ENCODE measurements at regions not wholly inside any gene's neighbourhood (a gene's known extent, or its start where the extent isn't known, plus 50 kb on each side); places are given as distances from the start of the nearest gene placed in this dataset.

DNA sequence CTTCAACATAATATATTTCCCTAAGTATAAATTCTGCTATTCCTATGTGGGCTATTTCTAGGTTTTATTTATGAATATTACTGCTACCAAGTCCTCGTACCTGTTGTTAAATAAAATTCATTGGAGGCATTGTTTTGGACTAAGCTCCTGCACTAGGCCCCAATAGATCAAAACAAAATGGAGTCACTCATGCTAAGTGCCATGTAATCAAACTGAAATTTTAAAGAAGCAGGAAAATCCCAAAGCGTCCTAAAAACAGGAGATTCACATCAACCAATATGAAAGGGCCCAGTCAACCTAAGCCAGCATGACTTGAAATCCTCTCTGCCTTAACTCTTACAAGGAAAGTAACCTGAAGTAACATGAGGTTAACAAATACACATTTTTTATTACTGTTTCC is 743.2 kb downstream of the TRAM1L1 start:
- no peaks in the 10 kb centered on the region for H3K4me1 ChIP-seq (ENCODE audit: insufficient read depth)
- no peak overlapping the region for H2AFZ ChIP-seq
- 80% methylated on average over 2 of the region's 2 CpGs for WGBS (ENCODE audit: low lambda C conversion rate, missing lambda C conversion rate)
- no peaks in the 10 kb centered on the region for H3K27me3 ChIP-seq
- H3K4me3 ChIP-seq, result no peak overlapping the region
- H3K4me2 ChIP-seq, result no peak overlapping the region
- no peak for DNase-seq (ENCODE audit: low spot score)
- H3K79me2 ChIP-seq, result no peaks in the 10 kb centered on the region
- H3K36me3 ChIP-seq (replicated peaks; ENCODE audit: insufficient read depth, low read depth), result no peaks in the 10 kb centered on the region
- H3K9me3 ChIP-seq (ENCODE audit: low read depth), result no peaks in the 10 kb centered on the region
- no peaks in the 10 kb centered on the region for H3K9me2 ChIP-seq (replicated peaks; ENCODE audit: insufficient read depth)
- TF ChIP-seq EZH2phosphoT487 (IDR thresholded peaks at IDR 0.05; ENCODE audit: low read depth, severe bottlenecking, unreplicated experiment) (no peak), EZH2 (IDR thresholded peaks at IDR 0.05; ENCODE audit: borderline replicate concordance) (no peak)
- TF ChIP-seq, protein P1, sequence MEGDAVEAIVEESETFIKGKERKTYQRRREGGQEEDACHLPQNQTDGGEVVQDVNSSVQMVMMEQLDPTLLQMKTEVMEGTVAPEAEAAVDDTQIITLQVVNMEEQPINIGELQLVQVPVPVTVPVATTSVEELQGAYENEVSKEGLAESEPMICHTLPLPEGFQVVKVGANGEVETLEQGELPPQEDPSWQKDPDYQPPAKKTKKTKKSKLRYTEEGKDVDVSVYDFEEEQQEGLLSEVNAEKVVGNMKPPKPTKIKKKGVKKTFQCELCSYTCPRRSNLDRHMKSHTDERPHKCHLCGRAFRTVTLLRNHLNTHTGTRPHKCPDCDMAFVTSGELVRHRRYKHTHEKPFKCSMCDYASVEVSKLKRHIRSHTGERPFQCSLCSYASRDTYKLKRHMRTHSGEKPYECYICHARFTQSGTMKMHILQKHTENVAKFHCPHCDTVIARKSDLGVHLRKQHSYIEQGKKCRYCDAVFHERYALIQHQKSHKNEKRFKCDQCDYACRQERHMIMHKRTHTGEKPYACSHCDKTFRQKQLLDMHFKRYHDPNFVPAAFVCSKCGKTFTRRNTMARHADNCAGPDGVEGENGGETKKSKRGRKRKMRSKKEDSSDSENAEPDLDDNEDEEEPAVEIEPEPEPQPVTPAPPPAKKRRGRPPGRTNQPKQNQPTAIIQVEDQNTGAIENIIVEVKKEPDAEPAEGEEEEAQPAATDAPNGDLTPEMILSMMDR (IDR thresholded peaks at IDR 0.05; ENCODE audit: poor library complexity), result no peak
- H3K27ac ChIP-seq, result no peak overlapping the region
- no peaks in the 10 kb centered on the region for H4K20me1 ChIP-seq (ENCODE audit: insufficient read depth, poor library complexity, severe bottlenecking)

DNA sequence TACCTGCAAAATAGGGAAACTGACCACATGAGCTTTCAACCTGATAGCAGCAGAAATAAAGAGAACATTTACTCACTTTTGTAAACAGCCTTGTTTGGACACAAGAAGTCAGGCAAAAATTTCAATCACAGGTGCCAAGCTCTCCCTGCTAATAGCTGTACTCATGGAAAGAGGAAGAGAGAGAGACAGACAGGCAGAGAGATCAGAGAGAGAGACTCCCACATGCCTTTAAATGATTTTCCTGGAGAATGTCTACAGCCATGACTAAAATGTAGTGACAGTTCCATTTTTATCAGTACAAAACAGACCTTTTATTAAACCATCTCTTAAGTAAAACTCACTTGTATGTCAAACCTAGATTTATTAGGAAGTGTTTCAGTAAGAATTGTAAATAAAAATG is 752.9 kb downstream of the TRAM1L1 start:
- DNase-seq (ENCODE audit: low spot score), result no peak
- no peak overlapping the region for H3K27ac ChIP-seq
- no peaks in the 10 kb centered on the region for H3K79me2 ChIP-seq
- no peak overlapping the region for H2AFZ ChIP-seq
- H3K4me1 ChIP-seq (ENCODE audit: insufficient read depth), result no peaks in the 10 kb centered on the region
- H3K4me3 ChIP-seq, result no peak overlapping the region
- no peaks in the 10 kb centered on the region for H3K27me3 ChIP-seq
- no peaks in the 10 kb centered on the region for H3K9me3 ChIP-seq (ENCODE audit: low read depth)
- no peaks in the 10 kb centered on the region for H3K36me3 ChIP-seq (replicated peaks; ENCODE audit: insufficient read depth, low read depth)
- no peak overlapping the region for H3K4me2 ChIP-seq
- no peaks in the 10 kb centered on the region for H4K20me1 ChIP-seq (ENCODE audit: insufficient read depth, poor library complexity, severe bottlenecking)
- H3K9me2 ChIP-seq (replicated peaks; ENCODE audit: insufficient read depth), result no peaks in the 10 kb centered on the region
- TF ChIP-seq EZH2 (IDR thresholded peaks at IDR 0.05; ENCODE audit: borderline replicate concordance), result no peak
- no peak for TF ChIP-seq EZH2phosphoT487 (IDR thresholded peaks at IDR 0.05; ENCODE audit: low read depth, severe bottlenecking, unreplicated experiment)
- TF ChIP-seq, protein P1 (IDR thresholded peaks at IDR 0.05; ENCODE audit: poor library complexity), result no peak

DNA sequence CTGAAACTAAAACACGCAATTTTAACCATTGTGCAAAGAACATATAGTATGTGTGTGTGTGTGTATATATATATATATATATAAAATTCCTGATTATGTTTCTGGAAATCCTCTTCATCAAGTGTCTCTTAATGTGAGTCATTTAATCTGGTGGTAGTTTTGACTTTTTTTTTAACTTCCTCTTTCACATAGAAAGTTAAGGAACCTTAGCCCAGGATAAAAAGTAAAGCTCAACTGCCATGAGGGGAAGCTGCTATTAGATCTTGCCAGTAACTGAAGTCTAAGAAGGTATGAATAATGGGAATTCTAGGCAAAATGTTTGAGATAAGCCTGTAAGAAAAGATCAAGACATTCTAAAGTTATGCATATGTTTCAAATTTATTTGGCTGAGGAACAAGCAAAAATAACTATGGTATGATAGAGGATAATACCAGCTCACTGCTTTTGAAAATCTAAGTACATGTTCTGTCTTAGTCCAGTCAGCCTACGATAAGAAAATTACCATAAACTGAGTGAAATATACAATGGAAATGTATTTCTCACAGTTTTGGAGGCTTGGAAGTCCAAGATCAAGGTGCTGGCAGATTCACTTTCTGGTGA is 757.0 kb downstream of the TRAM1L1 start:
- Histone ChIP-seq H3K36me3 (replicated peaks; ENCODE audit: insufficient read depth, low read depth) (no peaks in the 10 kb centered on the region), H3K9me3 (ENCODE audit: low read depth) (no peaks in the 10 kb centered on the region), H3K79me2 (no peaks in the 10 kb centered on the region), H3K4me1 (ENCODE audit: insufficient read depth) (no peaks in the 10 kb centered on the region), H3K4me2 (no peak overlapping the region), H3K4me3 (no peak overlapping the region), H4K20me1 (ENCODE audit: insufficient read depth, poor library complexity, severe bottlenecking) (no peaks in the 10 kb centered on the region), H3K27me3 (no peaks in the 10 kb centered on the region), H3K9me2 (replicated peaks; ENCODE audit: insufficient read depth) (no peaks in the 10 kb centered on the region), H3K27ac (no peak overlapping the region), H2AFZ (no peak overlapping the region)
- no peak for DNase-seq (ENCODE audit: low spot score)
- TF ChIP-seq EZH2 (IDR thresholded peaks at IDR 0.05; ENCODE audit: borderline replicate concordance), result no peak
- TF ChIP-seq, protein P1 (IDR thresholded peaks at IDR 0.05; ENCODE audit: poor library complexity), result no peak
- TF ChIP-seq EZH2phosphoT487 (IDR thresholded peaks at IDR 0.05; ENCODE audit: low read depth, severe bottlenecking, unreplicated experiment), result no peak
- WGBS (ENCODE audit: low lambda C conversion rate, missing lambda C conversion rate), result 90% methylated on average over 2 of the region's 2 CpGs

DNA sequence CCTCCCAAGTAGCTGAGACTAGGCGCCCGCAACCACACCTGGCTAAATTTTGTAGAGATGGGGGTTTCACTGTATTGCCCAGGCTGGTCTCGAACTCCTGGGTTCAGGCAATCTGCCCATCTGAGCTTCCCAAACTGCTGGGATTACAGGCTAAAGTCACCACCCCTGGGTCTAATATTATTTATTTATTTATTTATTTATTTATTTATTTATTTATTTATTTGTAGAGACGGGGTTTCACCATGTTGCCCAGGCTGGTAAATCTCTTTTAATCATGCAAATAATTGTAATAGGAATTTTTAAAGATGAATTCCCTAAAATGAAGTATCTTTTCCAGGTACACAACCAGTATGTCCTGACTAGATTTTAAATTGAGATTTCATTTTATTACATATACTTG is 761.8 kb downstream of the TRAM1L1 start:
- Histone ChIP-seq H3K4me2 (no peak overlapping the region), H3K36me3 (replicated peaks; ENCODE audit: insufficient read depth, low read depth) (no peaks in the 10 kb centered on the region), H3K9me3 (ENCODE audit: low read depth) (no peaks in the 10 kb centered on the region), H2AFZ (no peak overlapping the region), H3K79me2 (no peaks in the 10 kb centered on the region), H3K27ac (no peak overlapping the region), H3K27me3 (no peaks in the 10 kb centered on the region), H3K4me3 (no peak overlapping the region), H3K4me1 (ENCODE audit: insufficient read depth) (no peaks in the 10 kb centered on the region), H3K9me2 (replicated peaks; ENCODE audit: insufficient read depth) (no peaks in the 10 kb centered on the region), H4K20me1 (ENCODE audit: insufficient read depth, poor library complexity, severe bottlenecking) (no peaks in the 10 kb centered on the region)
- TF ChIP-seq EZH2phosphoT487 (IDR thresholded peaks at IDR 0.05; ENCODE audit: low read depth, severe bottlenecking, unreplicated experiment) (no peak), EZH2 (IDR thresholded peaks at IDR 0.05; ENCODE audit: borderline replicate concordance) (no peak)
- TF ChIP-seq, protein P1 (IDR thresholded peaks at IDR 0.05; ENCODE audit: poor library complexity), result no peak
- 88% methylated on average over 4 of the region's 4 CpGs for WGBS (ENCODE audit: low lambda C conversion rate, missing lambda C conversion rate)
- DNase-seq (ENCODE audit: low spot score), result no peak

Data from hepatocyte (in vitro differentiated cells).